K562 (cell line): ENCODE measurements at regions not wholly inside any gene's neighbourhood (a gene's known extent, or its start where the extent isn't known, plus 50 kb on each side); places are given as distances from the start of the nearest gene placed in this dataset.

Experiments used
- GATA2 ChIP-seq: sonication (generic); formaldehyde crosslinking; IDR thresholded peaks from 2 replicates; pipeline ENCODE4 v1.4.0; 2020; ENCODE audit warnings: mild to moderate bottlenecking, missing genetic modification reagents
- HDAC3 ChIP-seq: fragments of 450-650 bp; IDR thresholded peaks from 2 replicates; pipeline ENCODE4 v1.6.1; 2018; ENCODE audit warnings: borderline replicate concordance, mild to moderate bottlenecking, moderate library complexity; ENCODE audit not compliant: partially characterized antibody
- HDGF ChIP-seq: fragments of 450-650 bp; IDR thresholded peaks from 2 replicates; pipeline ENCODE4 v1.6.1; 2016
- ILK ChIP-seq: fragments of 450-650 bp; IDR thresholded peaks from 2 replicates; pipeline ENCODE4 v1.6.1; 2016; ENCODE audit warnings: missing genetic modification characterization, low read depth, mild to moderate bottlenecking, missing compliant biosample characterization, moderate library complexity, borderline replicate concordance
- MBD2 ChIP-seq: sonication (generic); IDR thresholded peaks from 2 replicates; pipeline ENCODE4 v1.6.1; 2016; ENCODE audit warnings: low read depth, borderline replicate concordance
- PHF20 ChIP-seq: fragments of 450-650 bp; IDR thresholded peaks from 2 replicates; pipeline ENCODE4 v1.6.1; 2018; ENCODE audit not compliant: partially characterized antibody
- ZBTB17 ChIP-seq: fragments of 450-650 bp; formaldehyde crosslinking; IDR thresholded peaks from 2 replicates; pipeline ENCODE4 v1.4.0; 2020; ENCODE audit warnings: mild to moderate bottlenecking
- ZNF146 ChIP-seq: IDR thresholded peaks from one replicate; pipeline ENCODE4 v1.6.1; 2018; ENCODE audit warnings: missing compliant biosample characterization; ENCODE audit not compliant: unreplicated experiment
- ZNF384 ChIP-seq: IDR thresholded peaks from 2 replicates; pipeline ENCODE4 v1.6.1; 2012; ENCODE audit warnings: low read depth, low read length, improper control_type of control experiment
- TF ChIP-seq, protein P1 (sequence below): fragments of 200-600 bp; sonication (generic); IDR thresholded peaks from one replicate; pipeline ENCODE4 v1.6.1; 2012; ENCODE audit warnings: mild to moderate bottlenecking, low read depth, low read length, inconsistent platforms
- TF ChIP-seq, protein P2 (sequence below): sonication (generic); formaldehyde crosslinking; IDR thresholded peaks from 2 replicates; pipeline ENCODE4 v1.8.1; 2023; ENCODE audit warnings: missing genetic modification reagents, mild to moderate bottlenecking, borderline replicate concordance
- TF ChIP-seq, protein P3 (sequence below): sonication (generic); formaldehyde crosslinking; IDR thresholded peaks from 2 replicates; pipeline ENCODE4 v1.5.0; 2020; ENCODE audit warnings: missing genetic modification reagents

- TF ChIP-seq, protein P1, sequence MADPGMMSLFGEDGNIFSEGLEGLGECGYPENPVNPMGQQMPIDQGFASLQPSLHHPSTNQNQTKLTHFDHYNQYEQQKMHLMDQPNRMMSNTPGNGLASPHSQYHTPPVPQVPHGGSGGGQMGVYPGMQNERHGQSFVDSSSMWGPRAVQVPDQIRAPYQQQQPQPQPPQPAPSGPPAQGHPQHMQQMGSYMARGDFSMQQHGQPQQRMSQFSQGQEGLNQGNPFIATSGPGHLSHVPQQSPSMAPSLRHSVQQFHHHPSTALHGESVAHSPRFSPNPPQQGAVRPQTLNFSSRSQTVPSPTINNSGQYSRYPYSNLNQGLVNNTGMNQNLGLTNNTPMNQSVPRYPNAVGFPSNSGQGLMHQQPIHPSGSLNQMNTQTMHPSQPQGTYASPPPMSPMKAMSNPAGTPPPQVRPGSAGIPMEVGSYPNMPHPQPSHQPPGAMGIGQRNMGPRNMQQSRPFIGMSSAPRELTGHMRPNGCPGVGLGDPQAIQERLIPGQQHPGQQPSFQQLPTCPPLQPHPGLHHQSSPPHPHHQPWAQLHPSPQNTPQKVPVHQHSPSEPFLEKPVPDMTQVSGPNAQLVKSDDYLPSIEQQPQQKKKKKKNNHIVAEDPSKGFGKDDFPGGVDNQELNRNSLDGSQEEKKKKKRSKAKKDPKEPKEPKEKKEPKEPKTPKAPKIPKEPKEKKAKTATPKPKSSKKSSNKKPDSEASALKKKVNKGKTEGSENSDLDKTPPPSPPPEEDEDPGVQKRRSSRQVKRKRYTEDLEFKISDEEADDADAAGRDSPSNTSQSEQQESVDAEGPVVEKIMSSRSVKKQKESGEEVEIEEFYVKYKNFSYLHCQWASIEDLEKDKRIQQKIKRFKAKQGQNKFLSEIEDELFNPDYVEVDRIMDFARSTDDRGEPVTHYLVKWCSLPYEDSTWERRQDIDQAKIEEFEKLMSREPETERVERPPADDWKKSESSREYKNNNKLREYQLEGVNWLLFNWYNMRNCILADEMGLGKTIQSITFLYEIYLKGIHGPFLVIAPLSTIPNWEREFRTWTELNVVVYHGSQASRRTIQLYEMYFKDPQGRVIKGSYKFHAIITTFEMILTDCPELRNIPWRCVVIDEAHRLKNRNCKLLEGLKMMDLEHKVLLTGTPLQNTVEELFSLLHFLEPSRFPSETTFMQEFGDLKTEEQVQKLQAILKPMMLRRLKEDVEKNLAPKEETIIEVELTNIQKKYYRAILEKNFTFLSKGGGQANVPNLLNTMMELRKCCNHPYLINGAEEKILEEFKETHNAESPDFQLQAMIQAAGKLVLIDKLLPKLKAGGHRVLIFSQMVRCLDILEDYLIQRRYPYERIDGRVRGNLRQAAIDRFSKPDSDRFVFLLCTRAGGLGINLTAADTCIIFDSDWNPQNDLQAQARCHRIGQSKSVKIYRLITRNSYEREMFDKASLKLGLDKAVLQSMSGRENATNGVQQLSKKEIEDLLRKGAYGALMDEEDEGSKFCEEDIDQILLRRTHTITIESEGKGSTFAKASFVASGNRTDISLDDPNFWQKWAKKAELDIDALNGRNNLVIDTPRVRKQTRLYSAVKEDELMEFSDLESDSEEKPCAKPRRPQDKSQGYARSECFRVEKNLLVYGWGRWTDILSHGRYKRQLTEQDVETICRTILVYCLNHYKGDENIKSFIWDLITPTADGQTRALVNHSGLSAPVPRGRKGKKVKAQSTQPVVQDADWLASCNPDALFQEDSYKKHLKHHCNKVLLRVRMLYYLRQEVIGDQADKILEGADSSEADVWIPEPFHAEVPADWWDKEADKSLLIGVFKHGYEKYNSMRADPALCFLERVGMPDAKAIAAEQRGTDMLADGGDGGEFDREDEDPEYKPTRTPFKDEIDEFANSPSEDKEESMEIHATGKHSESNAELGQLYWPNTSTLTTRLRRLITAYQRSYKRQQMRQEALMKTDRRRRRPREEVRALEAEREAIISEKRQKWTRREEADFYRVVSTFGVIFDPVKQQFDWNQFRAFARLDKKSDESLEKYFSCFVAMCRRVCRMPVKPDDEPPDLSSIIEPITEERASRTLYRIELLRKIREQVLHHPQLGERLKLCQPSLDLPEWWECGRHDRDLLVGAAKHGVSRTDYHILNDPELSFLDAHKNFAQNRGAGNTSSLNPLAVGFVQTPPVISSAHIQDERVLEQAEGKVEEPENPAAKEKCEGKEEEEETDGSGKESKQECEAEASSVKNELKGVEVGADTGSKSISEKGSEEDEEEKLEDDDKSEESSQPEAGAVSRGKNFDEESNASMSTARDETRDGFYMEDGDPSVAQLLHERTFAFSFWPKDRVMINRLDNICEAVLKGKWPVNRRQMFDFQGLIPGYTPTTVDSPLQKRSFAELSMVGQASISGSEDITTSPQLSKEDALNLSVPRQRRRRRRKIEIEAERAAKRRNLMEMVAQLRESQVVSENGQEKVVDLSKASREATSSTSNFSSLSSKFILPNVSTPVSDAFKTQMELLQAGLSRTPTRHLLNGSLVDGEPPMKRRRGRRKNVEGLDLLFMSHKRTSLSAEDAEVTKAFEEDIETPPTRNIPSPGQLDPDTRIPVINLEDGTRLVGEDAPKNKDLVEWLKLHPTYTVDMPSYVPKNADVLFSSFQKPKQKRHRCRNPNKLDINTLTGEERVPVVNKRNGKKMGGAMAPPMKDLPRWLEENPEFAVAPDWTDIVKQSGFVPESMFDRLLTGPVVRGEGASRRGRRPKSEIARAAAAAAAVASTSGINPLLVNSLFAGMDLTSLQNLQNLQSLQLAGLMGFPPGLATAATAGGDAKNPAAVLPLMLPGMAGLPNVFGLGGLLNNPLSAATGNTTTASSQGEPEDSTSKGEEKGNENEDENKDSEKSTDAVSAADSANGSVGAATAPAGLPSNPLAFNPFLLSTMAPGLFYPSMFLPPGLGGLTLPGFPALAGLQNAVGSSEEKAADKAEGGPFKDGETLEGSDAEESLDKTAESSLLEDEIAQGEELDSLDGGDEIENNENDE, result no peak
- TF ChIP-seq, protein P2, sequence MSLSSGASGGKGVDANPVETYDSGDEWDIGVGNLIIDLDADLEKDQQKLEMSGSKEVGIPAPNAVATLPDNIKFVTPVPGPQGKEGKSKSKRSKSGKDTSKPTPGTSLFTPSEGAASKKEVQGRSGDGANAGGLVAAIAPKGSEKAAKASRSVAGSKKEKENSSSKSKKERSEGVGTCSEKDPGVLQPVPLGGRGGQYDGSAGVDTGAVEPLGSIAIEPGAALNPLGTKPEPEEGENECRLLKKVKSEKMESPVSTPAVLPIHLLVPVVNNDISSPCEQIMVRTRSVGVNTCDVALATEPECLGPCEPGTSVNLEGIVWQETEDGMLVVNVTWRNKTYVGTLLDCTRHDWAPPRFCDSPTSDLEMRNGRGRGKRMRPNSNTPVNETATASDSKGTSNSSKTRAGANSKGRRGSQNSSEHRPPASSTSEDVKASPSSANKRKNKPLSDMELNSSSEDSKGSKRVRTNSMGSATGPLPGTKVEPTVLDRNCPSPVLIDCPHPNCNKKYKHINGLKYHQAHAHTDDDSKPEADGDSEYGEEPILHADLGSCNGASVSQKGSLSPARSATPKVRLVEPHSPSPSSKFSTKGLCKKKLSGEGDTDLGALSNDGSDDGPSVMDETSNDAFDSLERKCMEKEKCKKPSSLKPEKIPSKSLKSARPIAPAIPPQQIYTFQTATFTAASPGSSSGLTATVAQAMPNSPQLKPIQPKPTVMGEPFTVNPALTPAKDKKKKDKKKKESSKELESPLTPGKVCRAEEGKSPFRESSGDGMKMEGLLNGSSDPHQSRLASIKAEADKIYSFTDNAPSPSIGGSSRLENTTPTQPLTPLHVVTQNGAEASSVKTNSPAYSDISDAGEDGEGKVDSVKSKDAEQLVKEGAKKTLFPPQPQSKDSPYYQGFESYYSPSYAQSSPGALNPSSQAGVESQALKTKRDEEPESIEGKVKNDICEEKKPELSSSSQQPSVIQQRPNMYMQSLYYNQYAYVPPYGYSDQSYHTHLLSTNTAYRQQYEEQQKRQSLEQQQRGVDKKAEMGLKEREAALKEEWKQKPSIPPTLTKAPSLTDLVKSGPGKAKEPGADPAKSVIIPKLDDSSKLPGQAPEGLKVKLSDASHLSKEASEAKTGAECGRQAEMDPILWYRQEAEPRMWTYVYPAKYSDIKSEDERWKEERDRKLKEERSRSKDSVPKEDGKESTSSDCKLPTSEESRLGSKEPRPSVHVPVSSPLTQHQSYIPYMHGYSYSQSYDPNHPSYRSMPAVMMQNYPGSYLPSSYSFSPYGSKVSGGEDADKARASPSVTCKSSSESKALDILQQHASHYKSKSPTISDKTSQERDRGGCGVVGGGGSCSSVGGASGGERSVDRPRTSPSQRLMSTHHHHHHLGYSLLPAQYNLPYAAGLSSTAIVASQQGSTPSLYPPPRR (CRISPR knock-in tag), result no peak
- no peak for TF ChIP-seq ILK (tag)
- TF ChIP-seq MBD2, result peak; percentile 35; the same call in 1 of the 2 replicates
- TF ChIP-seq ZNF384, result no peak
- no peak for TF ChIP-seq HDGF
- TF ChIP-seq, protein P3, sequence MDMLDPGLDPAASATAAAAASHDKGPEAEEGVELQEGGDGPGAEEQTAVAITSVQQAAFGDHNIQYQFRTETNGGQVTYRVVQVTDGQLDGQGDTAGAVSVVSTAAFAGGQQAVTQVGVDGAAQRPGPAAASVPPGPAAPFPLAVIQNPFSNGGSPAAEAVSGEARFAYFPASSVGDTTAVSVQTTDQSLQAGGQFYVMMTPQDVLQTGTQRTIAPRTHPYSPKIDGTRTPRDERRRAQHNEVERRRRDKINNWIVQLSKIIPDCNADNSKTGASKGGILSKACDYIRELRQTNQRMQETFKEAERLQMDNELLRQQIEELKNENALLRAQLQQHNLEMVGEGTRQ (CRISPR knock-in tag), result no peak
- TF ChIP-seq GATA2 (CRISPR knock-in tag), result peak; percentile 46
- no peak for TF ChIP-seq HDAC3
- TF ChIP-seq PHF20, result no peak
- TF ChIP-seq ZBTB17, result no peak
- no peak for TF ChIP-seq ZNF146 (CRISPR knock-in tag)
These were observed 263.6 kb upstream of the HES1 start (continued) for GRCh38 chr3:193872265-193872753.
